GM12875 (cell line): ENCODE measurements at regions not wholly inside any gene's neighbourhood (a gene's known extent, or its start where the extent isn't known, plus 50 kb on each side); places are given as distances from the start of the nearest gene placed in this dataset.
"Not testable (repeated sequence)": the region's sequence is repeated elsewhere in the genome, so short reads cannot be mapped to it uniquely, and the experiment has no call there.

ENCODE experiments used
- H3K4me3 ChIP-seq: one replicate; pipeline ENCODE4 v1.5.1; 2011; ENCODE audit warnings: low read depth, low read length, control low read depth
- TF ChIP-seq, protein P1 (sequence below): IDR thresholded peaks from 2 replicates; pipeline ENCODE4 v1.5.1; 2011; ENCODE audit warnings: low read depth, mild to moderate bottlenecking, control low read depth, inconsistent platforms, low read length, moderate library complexity, borderline replicate concordance; ENCODE audit not compliant: insufficient read depth

DNA sequence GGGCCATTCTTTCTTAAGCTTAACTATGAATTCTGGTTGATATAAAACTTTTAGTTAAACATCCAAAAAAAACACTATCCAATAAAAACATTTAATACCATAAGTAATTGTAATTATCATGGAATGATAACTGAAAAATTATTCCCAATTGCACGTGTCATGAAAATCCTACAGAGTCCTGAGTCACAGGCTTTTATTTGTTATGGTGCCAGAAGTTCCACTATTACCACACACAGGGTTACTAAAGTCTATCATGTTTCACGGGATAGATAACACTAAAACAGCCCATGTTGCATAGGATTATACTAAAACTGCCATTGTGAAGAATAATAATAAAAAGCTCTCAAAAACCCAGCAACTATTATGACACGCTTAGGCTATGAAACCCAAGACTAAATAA, 1381.8 kb downstream of the EFNA5 start:
- no peak overlapping the region for H3K4me3 ChIP-seq
- TF ChIP-seq, protein P1, sequence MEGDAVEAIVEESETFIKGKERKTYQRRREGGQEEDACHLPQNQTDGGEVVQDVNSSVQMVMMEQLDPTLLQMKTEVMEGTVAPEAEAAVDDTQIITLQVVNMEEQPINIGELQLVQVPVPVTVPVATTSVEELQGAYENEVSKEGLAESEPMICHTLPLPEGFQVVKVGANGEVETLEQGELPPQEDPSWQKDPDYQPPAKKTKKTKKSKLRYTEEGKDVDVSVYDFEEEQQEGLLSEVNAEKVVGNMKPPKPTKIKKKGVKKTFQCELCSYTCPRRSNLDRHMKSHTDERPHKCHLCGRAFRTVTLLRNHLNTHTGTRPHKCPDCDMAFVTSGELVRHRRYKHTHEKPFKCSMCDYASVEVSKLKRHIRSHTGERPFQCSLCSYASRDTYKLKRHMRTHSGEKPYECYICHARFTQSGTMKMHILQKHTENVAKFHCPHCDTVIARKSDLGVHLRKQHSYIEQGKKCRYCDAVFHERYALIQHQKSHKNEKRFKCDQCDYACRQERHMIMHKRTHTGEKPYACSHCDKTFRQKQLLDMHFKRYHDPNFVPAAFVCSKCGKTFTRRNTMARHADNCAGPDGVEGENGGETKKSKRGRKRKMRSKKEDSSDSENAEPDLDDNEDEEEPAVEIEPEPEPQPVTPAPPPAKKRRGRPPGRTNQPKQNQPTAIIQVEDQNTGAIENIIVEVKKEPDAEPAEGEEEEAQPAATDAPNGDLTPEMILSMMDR = no peak

DNA sequence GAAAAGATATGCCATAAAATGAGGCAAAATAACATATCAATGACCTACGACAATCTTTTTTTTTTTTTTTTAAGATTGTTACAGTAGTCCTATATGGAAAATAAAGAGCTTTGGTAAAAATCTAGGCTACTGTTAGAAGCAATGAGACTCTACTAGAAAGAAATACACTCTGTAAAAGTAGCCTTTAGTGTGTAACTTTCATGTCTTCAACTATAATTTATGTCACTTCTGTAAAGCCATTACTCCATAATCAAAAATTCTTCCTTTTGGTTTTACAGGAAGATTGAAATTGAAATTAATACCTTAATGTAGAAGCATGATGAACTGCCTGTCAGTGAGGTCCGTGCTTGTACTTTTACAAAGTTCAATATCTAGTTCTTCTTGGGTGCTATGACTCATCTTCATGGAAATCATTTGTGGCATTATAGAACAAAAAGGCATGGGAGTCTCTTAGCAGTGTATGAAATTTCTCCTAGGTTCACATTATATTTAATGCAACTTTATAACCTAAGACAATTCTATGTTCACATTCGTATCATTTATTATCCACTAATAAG, 1393.1 kb downstream of the EFNA5 start:
- TF ChIP-seq, protein P1 = no peak
- H3K4me3 ChIP-seq = no peak overlapping the region

DNA sequence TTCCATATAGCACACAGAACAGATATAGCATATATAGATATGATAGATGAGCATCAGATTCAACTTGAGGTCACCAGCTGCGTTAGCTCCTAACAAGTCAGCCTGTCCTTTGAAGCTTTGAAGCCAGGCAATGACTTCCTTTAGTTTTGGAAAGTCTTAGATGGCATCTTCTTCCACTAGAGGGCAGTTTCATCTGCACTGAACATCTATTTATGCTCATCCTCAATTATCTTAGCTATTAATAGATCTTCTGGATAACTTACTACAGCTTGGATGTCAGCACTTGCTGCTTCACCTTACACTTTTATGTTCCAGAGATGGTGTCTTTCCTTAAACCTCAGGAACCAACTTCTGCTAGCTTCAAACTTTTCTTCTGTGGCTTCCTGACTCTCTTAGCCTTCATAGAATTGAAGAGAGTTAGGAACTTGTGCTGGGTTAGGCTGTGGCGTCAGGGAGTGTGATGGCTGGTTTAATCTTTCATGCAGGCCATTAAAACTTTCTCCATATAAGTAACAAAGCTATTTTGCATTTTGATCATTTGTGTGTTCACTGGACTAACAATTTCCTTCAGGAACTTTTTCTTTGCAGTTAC, 1401.4 kb downstream of the EFNA5 start:
- TF ChIP-seq, protein P1 = peak; percentile 25; the same call in 1 of the 2 replicates
- H3K4me3 ChIP-seq = no peak overlapping the region

DNA sequence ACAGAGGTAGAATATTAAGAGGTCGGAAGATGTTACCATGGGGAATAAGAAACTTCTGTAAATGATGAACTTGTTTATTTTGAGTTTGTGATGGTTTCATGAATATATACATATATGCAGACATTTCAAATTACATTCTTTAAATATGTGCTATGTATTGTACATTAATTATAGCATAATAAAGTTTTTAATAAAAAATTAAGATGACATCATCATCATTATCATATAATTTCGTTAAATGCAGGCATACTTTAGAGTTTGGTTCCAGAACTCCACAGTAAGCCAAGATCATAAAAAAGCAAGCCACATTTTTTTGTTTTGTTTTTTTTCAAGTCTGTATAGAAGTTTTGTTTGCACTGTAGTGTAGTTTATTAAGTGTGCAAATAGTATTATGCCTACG, 1403.5 kb downstream of the EFNA5 start:
- H3K4me3 ChIP-seq = no peak overlapping the region
- TF ChIP-seq, protein P1 = no peak

DNA sequence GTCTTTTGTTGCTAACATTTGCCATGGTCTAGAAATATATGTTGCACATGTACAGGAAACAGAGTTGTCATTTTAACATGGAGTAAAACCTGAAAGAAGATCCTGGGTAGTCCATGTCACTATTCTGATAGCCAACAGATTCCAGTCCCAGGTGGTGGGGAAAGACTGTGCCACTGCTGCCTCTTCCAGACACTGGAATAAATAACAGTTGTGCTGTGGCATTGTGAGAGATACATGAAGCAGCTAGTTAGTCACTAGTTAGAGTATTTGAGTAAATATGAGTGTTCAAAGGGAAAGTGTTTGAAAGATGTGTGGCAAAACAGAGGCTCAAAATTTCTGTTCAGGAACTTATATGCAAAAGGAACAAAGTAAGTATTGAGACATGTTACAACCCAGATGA, 1408.3 kb downstream of the EFNA5 start:
- no peak overlapping the region for H3K4me3 ChIP-seq
- TF ChIP-seq, protein P1 = no peak

DNA sequence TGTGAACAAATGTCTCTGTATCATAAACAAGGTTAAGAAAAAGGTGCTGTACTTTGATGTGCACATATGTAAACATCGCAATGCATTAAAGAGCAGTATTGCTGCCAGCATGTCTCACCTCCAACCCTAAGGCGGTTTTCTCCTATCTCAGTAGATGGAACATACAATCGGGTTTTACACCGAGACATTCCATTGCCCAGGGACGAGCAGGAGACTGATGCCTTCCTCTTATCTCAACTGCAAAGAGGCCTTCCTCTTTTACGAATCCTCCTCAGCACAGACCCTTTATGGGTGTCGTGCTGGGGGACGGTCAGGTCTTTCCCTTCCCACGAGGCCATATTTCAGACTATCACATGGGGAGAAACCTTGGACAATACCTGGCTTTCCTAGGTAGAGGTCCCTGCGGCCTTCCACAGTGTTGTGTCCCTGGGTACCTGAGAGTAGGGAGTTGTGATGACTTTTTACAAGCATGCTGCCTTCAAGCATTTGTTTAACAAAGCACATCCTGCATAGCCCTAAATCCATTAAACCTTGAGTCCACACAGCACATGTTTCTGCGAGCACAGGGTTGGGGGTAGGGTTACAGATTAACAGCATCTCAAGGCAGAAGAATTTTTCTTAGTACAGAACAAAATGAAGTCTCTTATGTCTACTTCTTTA, 1411.2 kb downstream of the EFNA5 start:
- H3K4me3 ChIP-seq = not testable (repeated sequence)

DNA sequence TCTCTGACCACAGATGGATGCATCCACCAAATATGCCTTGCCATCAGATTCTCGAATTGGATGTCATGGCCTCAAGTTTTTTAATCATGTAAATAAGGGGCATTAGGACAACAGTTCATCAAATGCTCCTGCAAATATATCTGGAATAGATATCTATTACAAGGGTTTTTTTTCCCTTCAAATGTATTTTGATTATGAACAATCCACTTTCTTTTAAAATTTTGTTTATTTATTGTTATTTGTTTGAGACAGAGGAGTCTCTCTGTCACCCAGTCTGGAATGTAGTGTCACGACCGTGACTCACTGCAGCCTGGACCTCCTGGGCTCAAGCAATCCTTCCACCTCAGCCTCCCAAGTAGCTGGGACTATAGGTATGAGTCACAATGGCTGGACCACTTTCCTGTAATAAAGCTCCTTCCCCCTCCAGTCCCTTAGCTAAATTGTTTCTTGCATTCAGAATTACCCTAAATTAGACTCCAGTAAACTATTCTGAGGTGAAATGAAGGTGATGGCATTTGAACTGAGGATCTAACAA, 1412.1 kb downstream of the EFNA5 start:
- no peak overlapping the region for H3K4me3 ChIP-seq
- TF ChIP-seq, protein P1 = no peak
